Psoas muscle (tissue), 7 donors: ENCODE measurements at regions not wholly inside any gene's neighbourhood (a gene's known extent, or its start where the extent isn't known, plus 50 kb on each side); places are given as distances from the start of the nearest gene placed in this dataset.

Experiments used
- ATAC-seq, 4 donors: fragments of 200-7000 bp; cut with Tn5 transposase; one replicate each; pipeline ENCODE4 v1.9.1; 2020; ENCODE audit warnings: moderate library complexity in 3 of 4, mild to moderate bottlenecking in 2 of 4
- DNase-seq, 2 donors: peaks; one replicate each; pipeline ENCODE4 v3.0.0-alpha.2; 2020
- H3K27ac ChIP-seq: fragments of 200-600 bp; one replicate; pipeline ENCODE4 v1.8.0; 2022
- H3K27me3 ChIP-seq, 3 donors: fragments of 200-600 bp in 1 of 3; one replicate each; pipeline versions ENCODE4 v1.6.1 to v1.8.0; 2013 to 2022; ENCODE audit warnings: low read length in 2 of 3, mild to moderate bottlenecking in 2 of 3, moderate library complexity in 1 of 3; ENCODE audit not compliant: insufficient read depth in 3 of 3
- H3K36me3 ChIP-seq, 2 donors: fragments of 200-600 bp in 1 of 2; one replicate each; pipeline versions ENCODE4 v1.6.1 to v1.8.0; 2013 to 2022; ENCODE audit warnings: low read depth in 1 of 2, mild to moderate bottlenecking in 1 of 2, moderate library complexity in 1 of 2; ENCODE audit not compliant: insufficient read depth in 1 of 2
- H3K4me1 ChIP-seq: fragments of 200-600 bp; one replicate; pipeline ENCODE4 v1.8.0; 2022
- H3K4me3 ChIP-seq: fragments of 200-600 bp; one replicate; pipeline ENCODE4 v1.8.0; 2022; ENCODE audit warnings: mild to moderate bottlenecking
- H3K9me3 ChIP-seq: fragments of 200-600 bp; one replicate; pipeline ENCODE4 v1.8.0; 2022
- CTCF ChIP-seq: fragments of 200-600 bp; IDR thresholded peaks from one replicate; pipeline ENCODE4 v1.8.0; 2022; ENCODE audit warnings: antibody characterized with exemption
- WGBS, 3 donors: extraction: QIAGEN DNeasy Blood & Tissue Kit; methylation state at CpG; one replicate each; pipeline versions ENCODE4 v1.1.6 to v1.1.7; 2013; 5-methylcytosine and 5-hydroxymethylcytosine counted together
- intact Hi-C, 2 donors: fragments of 100-400 bp; cut with DNase I; formaldehyde crosslinking; loops; one replicate each; pipeline versions ENCODE4 v1.11.0 to v1.14.2; 2022
- donor health status: healthy with polysubstance abuse.
- donor health status: DM: no; HTN: no; CAD: no; lungs with moderate emphysema.
- donor health status: Bipolar disorder and iron deficiency.
- donor health status: healthy.
- donor health status: DM: yes; HTN: yes; CAD: no.
- donor health status: DM: no; HTN: no; CAD: no.
- donor health status: DM: yes; HTN: yes; CAD: no.

- Histone ChIP-seq H3K4me1 (no peaks in the 10 kb centered on the region), H3K27ac (no peak overlapping the region), H3K9me3 (no peaks in the 10 kb centered on the region), H3K27me3 (no peaks in the 10 kb centered on the region), H3K36me3 (no peaks in the 10 kb centered on the region), H3K4me3 (no peak overlapping the region)
- ATAC-seq, result no peak
- DNase-seq, result no peak
- intact Hi-C loops, result no loop called here
- no peak for TF ChIP-seq CTCF
These were observed 1852.2 kb downstream of the PCDH7 start for GRCh38 chr4:32572366-32572765.

- H3K9me3 ChIP-seq, result no peaks in the 10 kb centered on the region
- no peak for DNase-seq
- no peak for ATAC-seq
- no peaks in the 10 kb centered on the region for H3K27me3 ChIP-seq
- H3K36me3 ChIP-seq, result no peaks in the 10 kb centered on the region
- no peak for TF ChIP-seq CTCF
- no peak overlapping the region for H3K27ac ChIP-seq
- no peak overlapping the region for H3K4me3 ChIP-seq
- no peaks in the 10 kb centered on the region for H3K4me1 ChIP-seq
- 87 to 95% (median 89%) methylated on average over 1 of the region's 1 CpG for WGBS, 3 donors
- intact Hi-C loops, result no loop called here
These were observed 1854.6 kb downstream of the PCDH7 start for GRCh38 chr4:32574803-32575202.

DNA sequence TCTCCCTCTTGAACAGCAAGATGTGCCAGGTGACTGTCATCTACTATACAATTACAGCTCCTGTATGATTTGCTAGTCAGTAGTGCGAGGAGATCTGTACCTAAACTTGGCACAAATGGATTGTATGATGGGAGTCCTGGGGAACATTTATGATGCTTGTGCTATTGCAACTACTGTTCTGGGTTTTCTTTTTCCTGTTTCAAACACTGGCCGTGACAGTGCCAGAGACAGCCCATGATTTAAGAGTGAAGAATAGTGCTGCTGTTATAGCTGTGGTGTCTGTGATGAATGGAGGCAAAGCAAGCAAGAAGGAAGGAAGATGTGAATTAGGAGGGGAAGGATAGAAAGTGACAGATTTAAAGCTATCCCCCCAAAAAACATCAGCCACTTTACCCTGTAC is 1868.9 kb downstream of the PCDH7 start:
- DNase-seq, result no peak
- WGBS, 3 donors, result 30 to 44% (median 40%) methylated on average over 2 of the region's 2 CpGs
- no peak for TF ChIP-seq CTCF
- no peaks in the 10 kb centered on the region for H3K36me3 ChIP-seq
- intact Hi-C loops, result no loop called here
- no peak for ATAC-seq
- no peak overlapping the region for H3K27ac ChIP-seq
- no peak overlapping the region for H3K4me3 ChIP-seq
- no peaks in the 10 kb centered on the region for H3K27me3 ChIP-seq
- H3K9me3 ChIP-seq, result no peaks in the 10 kb centered on the region
- no peaks in the 10 kb centered on the region for H3K4me1 ChIP-seq

- ATAC-seq (no peak), DNase-seq (no peak)
- 70 to 76% (median 72%) methylated on average over 2 of the region's 2 CpGs for WGBS, 3 donors
- H3K4me3 ChIP-seq, result no peak overlapping the region
- no peaks in the 10 kb centered on the region for H3K4me1 ChIP-seq
- intact Hi-C loops, result no loop called here
- H3K27me3 ChIP-seq, result no peaks in the 10 kb centered on the region
- H3K36me3 ChIP-seq, result no peaks in the 10 kb centered on the region
- H3K27ac ChIP-seq, result no peak overlapping the region
- no peak for TF ChIP-seq CTCF
- H3K9me3 ChIP-seq, result no peaks in the 10 kb centered on the region
These were observed 1869.7 kb downstream of the PCDH7 start for GRCh38 chr4:32589853-32590252.

- WGBS, 3 donors, result 72 to 79% (median 77%) methylated on average over 1 of the region's 1 CpG
- Histone ChIP-seq H3K27ac (no peak overlapping the region), H3K9me3 (no peaks in the 10 kb centered on the region), H3K27me3 (no peaks in the 10 kb centered on the region), H3K36me3 (no peaks in the 10 kb centered on the region), H3K4me3 (no peak overlapping the region), H3K4me1 (no peaks in the 10 kb centered on the region)
- DNase-seq (no peak), ATAC-seq (no peak)
- intact Hi-C loops, result no loop called here
- no peak for TF ChIP-seq CTCF
These were observed 1877.2 kb downstream of the PCDH7 start for GRCh38 chr4:32597354-32597753.
